ENCODE measurements at regions not wholly inside any gene's neighbourhood (a gene's known extent, or its start where the extent isn't known, plus 50 kb on each side); places are given as distances from the start of the nearest gene placed in this dataset.

DNA sequence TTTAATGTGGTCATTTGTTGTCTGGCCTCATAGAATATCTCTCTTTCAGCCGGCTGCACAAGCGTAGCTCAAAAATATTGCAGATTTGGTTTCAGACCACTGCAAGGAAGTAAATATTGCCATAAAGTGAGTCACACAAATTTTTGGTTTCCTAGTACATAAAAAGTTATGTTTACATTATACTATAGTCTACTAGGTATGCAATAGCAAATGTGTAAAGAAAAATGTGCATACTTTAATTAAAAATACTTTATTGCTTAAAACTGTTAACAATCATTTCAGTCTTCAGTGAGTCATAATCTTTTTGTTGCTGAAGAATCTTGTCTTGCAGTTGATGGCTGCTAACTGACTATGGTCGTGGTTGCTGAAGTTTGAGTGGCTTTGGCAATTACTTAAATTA is 425.1 kb upstream of the ROBO1 start:
- no peak for TF ChIP-seq CTCF (IDR thresholded peaks at IDR 0.05)
- TF ChIP-seq POLR2A (IDR thresholded peaks at IDR 0.05), result no peak
